HL-60/S4 (cell line): ENCODE measurements at regions not wholly inside any gene's neighbourhood (a gene's known extent, or its start where the extent isn't known, plus 50 kb on each side); places are given as distances from the start of the nearest gene placed in this dataset.
"Not testable (repeated sequence)": the region's sequence is repeated elsewhere in the genome, so short reads cannot be mapped to it uniquely, and the experiment has no call there.

Source experiments
- in situ Hi-C: fragments of 300-500 bp; cut with MboI; formaldehyde crosslinking; loops from 2 replicates; pipeline ENCODE4 v1.14.3; 2022; ENCODE audit warnings: low sequenced_read_pairs

DNA sequence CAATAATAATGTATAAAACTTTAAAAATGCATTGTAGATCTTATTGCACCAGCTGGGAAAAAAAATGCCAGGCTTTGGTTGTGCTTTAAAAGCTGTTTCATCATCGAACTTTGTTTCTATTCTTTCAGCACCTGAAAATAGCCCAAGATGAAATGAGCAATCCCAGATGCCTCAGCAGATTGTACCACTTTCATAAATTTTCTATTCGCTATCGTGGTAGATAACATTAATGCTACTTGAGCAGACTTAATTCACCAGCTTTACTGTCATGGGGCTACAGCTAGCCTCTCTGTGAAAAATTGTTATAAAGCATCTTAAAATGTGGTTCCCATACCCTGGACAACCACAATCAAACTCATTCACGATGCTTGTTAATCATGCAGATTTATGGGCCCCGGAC, 599.6 kb upstream of the HS3ST1 start:
- in situ Hi-C loops = no loop called here

DNA sequence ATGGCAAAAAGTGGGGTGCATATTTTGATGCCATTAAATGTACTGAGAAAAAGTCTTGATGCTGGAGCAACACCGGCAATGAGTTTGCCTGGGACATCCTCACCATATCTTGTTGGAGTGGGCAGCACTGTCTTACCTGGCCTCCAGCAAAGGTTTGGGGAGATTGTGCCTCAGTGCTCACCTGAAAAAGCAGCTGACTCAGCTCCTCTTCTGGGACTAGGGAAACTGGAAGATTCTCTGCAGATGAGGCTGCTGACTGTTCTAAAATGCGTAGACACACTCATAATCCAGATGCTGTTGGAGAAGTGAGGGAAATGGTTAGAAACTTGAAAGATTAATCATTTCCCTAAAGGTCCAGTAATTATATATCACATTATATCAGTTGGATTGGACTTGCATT, 593.7 kb upstream of the HS3ST1 start:
- in situ Hi-C loops = no loop called here

DNA sequence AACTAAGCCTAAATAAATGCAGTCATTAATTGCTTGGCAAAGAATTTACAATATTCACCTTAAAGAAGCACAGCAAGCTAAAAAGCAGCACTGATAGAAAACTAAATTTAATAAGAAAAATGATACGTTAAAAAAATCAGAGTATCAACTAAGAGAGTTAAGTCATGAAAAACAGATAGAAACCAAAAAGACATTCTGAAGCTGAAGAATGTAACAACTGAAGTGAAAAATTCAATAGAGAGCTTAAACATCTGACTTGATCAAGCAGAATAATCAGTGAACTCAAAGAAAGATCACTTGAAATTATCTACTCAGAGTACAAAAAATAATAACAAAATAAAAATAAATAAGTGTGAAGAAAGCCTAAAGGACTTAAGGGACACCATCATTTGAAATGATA, 588.0 kb upstream of the HS3ST1 start:
- in situ Hi-C loops = no loop called here

DNA sequence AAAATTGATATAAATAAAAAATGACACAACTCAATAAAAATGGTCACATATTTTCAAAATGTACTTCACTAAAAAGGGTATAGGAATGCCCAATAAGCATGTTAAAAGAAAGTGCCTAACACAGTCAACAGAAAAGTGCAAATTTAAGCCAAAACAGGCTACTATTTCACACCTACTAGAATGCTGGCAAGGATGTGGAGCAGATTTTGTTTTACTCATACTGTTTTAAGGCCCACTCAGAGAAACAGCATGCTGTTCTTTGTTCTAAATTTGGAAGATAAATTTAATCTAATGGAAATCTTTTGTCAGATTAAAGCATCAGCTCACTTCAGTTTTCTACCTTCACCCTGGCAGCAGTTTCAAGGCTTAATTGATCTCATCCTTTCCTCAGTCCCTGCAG, 576.8 kb upstream of the HS3ST1 start:
- in situ Hi-C loops = no loop called here

DNA sequence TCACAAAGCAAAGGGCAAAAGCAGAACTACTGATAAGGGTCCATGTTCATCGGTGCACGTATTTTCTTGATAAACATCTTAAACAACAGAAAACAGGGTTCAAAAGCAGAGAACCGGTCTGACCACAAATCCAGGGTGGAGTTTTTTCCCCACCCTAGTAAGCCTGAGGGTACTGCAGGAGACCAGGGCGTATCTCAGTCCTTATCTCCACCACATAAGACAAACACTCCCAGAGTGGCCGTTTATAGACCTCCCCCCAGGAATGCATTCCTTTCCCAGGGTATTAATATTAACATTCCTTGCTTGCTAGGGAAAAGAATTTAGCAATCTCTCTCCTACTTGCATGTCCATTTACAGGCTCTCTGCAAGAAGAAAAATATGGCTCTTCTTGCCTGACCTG, 567.9 kb upstream of the HS3ST1 start:
- in situ Hi-C loops = not testable (repeated sequence)

DNA sequence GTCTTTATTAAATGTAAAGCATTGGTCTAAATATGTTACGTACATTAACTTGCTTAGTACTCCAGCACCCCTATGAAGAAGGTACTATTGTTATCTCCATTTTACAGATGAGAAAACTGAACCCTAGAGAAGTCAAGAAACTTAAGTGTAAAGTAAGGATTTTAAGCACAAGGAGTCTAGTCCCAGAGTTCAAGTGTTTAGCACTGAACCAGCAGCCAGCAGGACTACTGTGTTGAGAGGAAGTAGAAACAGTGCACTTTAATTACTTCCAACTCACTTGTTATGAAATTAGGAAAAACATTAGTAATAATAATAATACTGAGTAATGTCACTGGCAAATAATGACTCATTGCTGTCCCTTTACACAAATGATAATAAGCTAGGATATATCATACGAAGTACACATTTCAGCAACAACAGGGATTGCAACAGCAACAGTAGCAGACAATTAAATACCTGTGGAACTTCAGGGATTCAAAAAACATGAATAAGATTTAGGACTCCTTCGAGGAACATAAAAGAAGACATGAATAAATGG, 548.1 kb upstream of the HS3ST1 start:
- in situ Hi-C loops = no loop called here

DNA sequence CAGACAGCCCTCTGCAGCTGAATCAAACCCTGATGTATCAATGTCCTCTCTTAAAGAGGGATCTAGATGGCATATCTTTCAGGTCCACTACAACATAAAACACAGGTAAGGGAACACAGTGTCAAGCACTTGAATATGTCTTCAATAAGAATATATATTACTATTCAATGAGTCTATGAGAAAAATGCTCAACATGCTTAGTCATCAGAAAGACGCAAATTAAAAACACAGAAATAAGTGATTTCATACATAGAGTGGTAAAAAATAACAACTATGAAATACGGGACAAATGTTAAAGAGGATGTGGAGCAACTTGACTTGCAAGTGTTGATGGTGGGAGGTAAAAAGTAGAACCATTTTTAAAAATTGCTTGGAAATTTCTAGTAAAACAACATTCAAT, 544.6 kb upstream of the HS3ST1 start:
- in situ Hi-C loops = no loop called here

DNA sequence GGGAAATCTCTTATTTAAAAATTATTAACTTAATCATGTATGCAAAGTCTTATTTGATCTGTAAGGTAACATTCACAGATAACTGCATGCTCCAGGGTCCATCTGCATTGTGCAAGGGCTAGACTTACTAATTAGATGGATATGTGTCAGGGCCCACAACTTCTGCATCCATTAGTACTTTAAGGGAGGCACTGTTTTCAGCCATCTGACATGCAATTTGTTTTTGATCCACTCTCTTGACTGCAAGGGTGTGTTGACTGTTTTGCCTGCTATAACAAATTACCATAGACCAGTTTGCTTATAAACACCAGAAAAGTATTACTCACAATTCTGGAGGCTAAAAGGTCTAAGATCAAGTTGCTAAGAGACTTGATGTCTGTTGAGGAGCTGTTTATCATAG, 542.1 kb upstream of the HS3ST1 start:
- in situ Hi-C loops = no loop called here

DNA sequence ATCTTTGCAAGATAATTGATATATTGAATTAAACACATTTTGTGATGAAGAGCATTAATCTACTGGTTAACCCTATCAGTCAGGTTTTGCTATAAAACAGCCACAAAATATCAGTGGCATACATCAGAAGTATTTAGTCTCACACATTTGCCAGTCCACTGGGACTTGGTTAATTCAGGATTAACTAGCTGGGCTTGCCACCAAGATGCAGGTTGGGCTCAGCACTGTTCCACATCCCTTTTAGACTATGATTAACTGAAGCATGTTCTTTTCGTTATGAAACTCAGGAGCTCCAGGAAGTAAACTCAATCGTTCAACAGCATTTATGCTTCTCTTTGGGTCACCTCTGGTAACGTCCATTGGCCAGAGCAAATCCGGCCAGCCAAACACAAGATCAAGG, 538.1 kb upstream of the HS3ST1 start:
- in situ Hi-C loops = no loop called here

DNA sequence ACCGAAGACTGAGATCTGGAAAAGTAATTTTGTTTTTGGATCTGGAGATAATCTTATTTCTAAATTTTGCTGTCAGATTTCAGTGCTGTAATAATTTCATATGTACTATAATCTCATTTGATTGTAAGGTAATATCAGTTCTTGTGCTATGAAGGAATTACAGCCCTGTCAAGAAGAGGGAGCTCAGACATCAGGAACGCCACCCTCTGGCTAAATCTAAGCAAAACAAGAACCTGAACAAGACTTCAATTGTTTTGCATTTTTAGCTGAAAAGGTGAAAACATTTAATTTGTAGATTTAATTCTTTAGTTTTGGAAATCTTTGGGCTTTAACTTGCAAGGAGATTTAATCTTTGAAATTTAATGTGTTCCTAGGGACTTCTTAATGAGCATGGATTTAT, 525.4 kb upstream of the HS3ST1 start:
- in situ Hi-C loops = no loop called here

DNA sequence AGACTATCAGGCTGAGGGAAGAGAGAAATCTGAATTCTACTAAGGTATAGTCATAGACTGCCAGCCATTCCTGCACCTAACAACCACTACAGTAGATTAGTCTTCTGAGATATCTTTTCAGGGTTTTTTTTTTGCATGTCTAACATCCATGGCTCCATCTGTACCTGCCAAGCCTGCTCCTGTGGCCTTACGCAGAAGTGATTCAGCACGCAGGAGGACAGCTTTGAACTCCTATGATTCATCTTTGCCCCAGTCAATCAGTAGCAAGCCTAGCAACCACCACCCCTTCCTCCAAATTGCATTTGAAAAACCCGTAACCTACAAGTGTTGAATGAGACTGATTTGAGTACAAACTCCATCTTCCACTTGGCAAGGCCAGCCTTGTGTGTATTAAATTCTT, 520.7 kb upstream of the HS3ST1 start:
- in situ Hi-C loops = no loop called here

DNA sequence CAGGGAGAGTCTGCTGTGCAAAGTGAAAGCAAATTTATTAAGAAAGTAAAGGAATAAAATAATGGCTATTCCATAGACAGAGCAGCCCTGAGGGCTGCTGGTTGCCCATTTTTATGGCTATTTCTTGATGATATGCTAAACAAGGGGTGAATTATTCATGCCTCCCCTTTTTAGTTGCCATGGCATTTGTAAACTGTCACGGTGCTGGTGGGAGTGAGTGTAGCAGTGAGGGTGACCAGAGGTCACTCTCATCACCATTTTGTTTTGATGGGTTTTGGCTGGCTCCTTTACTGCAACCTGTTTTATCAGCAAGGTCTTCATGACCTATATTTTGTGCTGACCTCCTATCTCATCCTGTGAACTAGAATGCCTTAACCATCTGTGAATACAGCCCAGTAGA, 518.9 kb upstream of the HS3ST1 start:
- in situ Hi-C loops = not testable (repeated sequence)

DNA sequence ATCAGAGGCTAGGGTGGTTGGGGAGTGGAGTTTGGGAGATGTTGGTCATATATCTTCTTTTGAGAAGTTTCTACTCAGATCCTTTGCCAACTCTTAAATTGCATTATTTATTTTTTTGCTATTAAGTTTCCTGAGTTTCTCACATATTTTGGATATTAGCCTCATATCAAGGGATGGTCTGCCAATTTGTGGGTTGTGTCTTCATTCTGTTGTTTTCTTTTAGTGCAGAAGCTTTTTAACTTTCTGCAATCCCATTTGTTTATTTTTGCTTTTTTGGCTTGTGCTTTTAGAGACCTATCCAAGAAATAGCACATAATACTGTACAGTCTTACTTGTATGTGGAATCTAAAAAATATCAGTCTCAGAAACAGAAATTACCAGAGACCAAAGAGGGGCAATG, 509.2 kb upstream of the HS3ST1 start:
- in situ Hi-C loops = no loop called here

DNA sequence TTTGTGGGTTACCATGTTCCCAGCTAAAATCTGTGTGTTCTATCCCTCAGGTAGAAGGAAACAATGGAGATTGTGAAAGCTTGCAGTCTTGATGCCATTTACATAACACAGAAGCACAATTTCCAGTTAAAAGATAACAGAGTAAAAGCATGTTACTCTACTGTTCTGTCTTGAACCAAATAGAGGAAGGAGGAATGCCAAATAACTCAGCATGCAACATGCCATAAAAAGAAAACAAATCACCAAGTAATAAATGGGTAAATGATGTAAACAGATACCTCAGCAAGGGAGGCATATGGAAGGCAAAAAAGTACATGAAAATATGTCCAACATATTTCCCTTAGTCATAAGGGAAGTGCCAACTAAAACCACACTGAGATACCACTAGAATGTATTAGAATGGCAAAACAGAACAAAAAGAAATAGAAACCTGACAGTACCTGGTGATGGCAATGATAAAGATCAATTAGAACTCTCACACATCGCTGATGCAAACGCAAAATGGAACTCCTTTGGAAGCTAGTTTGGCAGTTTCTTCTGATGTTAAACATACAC, 502.6 kb upstream of the HS3ST1 start:
- in situ Hi-C loops = no loop called here

DNA sequence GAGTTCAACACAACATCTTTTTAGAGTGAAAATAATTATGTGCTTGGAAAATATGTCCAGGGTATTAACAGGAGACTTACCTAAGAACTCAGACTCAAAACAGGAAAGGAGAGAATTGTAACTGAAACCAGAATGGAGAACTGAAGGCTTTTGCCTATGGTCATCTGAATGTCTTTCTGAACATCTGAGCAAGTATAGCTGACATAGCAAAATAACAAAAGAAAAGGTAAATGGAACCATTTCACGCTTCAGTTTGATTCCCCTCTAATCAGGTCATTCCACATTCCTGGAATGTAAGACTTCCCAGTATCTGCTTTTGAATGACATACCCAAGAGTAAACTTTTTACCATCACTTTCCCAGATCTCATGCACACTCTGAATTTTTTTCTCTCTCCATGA, 500.4 kb upstream of the HS3ST1 start:
- in situ Hi-C loops = no loop called here

DNA sequence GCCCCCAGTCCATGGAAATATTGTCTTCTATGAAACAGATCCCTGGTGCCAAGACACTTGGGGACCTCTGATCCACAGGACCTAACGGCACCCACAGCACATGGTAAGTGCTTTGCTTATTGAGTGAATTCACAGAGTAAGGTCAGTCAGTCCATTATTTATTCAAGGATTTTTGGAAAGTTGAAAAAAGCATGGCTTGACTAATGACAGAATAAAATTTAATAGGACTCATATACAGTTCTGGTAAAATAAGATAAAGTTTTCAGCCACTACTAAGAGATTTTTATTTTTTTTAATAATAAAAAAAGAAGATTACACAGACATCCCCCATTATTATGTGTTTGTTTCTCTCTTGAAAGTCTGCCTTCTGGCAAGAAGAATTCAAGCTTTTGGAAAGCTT, 490.6 kb upstream of the HS3ST1 start:
- in situ Hi-C loops = no loop called here

DNA sequence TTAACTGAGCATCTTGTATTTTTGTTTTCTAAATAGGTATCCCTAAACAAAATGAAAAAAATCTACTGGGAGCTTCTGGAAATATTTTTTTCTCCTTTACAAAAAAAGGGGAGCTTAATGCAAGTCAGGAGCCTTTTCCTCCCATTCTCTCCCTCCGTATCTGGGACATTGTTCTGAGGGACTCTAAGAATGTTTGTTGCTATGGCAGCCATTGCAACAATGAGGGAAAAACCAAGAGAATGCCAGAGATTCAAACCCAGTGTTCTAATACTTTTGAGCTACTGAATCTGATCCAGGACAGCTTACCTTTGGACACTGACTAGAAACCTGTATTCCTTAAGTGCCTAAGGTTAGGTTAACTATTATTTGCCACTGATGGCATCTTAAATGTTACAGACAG, 485.7 kb upstream of the HS3ST1 start:
- in situ Hi-C loops = no loop called here

DNA sequence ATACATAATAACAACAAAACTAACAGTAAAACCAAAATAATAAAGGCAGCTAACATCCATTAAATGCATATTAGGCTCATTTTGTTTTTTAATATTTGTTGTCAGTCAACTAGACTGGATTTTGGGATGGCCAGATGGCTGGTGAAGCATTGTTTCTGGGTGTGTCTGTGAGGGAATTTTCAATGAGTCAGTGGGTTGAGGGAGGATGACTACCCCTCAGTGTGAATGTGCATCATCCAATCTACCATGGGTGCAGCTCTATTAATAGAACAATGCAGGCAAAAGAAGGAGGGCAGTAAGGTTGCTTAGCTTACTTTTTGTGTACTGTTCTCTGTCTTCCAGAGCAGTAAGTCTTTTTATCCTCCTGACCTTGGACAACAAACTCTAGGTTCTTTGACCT, 484.2 kb upstream of the HS3ST1 start:
- in situ Hi-C loops = no loop called here

DNA sequence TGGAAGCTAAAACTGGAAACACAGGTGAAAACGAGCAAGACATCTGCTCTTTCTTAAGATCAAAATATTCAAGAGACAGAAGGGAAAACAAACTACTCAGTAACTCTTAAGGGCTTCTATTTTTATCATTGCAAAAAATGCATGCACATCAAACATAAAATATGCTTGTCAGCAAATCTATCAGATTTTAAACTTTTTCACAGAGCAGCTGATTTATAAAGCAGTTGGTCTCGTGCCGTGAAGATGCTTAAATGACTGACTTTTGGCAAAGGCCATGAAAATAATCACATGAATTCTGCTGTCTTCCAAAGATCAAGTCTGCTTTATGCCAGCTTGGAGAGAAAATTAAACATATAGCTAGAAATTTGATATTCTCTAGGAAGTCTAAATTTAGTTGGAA, 482.1 kb upstream of the HS3ST1 start:
- in situ Hi-C loops = no loop called here

DNA sequence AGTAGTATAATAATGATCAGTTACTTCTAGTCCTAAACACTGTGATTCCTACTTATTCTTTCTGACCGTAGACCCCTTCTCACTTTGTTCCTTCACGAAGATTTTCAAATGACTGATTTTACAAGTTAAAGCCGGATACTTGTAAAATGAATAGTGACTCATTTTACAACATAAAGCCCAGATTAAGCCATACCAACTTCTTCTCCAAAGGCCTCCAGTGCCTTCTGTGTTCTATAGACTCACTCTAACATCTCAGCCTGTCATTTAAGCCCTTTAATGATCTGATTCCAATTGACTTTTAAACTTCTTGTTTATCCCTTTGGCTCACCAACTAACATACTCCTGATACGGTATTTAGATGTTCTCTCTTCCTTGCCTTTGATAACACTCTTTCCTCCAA, 480.0 kb upstream of the HS3ST1 start:
- in situ Hi-C loops = no loop called here

DNA sequence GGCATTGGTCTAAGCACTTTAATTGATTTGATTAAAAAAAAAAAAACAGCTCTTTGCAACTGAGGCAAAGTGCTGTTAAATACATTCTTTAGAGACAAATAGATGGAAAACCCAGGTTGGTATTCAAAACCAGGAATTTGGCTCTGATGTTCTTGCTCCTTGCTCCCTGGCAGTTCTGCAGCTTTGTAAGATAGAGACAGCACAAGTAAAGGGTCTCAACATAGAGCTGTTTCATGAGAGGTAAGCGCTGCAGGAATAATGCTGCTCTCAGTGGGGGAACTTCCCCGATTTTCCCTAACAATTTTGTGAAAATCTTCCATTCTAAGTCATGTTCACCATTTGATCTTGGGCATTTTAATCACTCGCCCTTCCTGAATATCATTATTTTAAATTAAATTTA, 479.5 kb upstream of the HS3ST1 start:
- in situ Hi-C loops = no loop called here

DNA sequence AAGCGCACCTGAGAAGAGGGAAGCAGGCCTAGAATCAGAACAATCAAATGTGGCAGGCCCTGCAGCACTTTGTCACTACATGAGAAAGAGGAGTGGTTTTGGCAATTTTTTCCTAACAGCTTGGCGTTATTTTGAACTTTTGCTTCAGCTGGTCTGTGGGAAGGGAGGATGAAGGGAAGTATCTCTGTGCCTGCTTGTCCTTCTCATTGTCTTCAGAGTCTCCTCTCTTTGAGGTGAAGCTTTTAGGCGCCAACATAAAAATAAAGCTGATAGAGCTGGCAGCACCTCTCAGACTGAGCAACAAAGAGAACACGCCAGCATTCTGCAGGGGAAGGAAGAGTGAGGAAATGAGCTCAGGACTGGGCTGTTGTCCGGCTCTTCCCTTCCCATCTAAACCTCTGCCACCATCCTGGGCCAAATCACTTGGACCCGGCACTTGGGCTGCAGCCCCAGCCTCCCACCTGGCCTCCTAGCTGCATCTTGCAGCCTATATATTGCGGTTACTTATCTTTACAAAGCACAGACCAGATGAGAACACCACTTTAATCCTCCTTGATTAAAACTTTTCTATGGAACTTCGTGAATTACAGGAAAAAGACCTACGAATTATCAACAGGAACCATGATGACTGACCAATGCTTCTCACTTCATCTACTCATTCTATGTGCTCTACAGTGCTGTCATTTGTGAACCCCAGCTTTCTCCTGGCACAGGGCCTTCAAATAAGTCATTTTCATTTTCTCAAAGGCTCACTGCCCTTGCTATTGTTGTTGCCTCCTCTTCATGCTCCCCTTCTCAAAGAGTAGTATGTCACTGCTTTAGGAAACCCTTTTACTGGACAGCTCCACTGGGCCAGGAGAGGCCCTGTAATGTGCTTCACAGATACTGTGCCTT, 476.4 kb upstream of the HS3ST1 start:
- in situ Hi-C loops = no loop called here

DNA sequence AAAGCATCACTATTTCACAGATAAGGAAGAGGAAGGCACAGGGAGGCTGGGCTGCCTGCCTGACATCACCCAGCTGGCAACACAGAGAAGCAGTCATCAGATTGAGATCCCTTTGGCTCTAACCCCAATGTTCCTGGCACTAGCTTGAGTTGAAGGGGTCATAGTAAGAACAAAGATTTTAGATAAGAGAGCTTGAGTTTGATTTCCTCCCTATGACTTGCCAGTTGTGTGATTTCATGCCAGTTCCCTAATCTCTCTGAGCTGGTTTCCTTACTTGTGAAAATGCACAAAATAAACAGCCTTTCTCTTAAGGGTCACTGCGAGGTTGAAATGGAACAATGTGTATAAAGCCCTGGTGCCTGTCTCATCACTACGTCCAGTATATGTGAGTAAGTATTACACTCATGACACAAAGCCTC, 475.4 kb upstream of the HS3ST1 start:
- in situ Hi-C loops = no loop called here
